HepG2 (cell line): ENCODE measurements at regions not wholly inside any gene's neighbourhood (a gene's known extent, or its start where the extent isn't known, plus 50 kb on each side); places are given as distances from the start of the nearest gene placed in this dataset.

Experiments used
- ARID4A ChIP-seq: sonication (generic); formaldehyde crosslinking; IDR thresholded peaks from 2 replicates; pipeline ENCODE4 v1.5.0; 2020; ENCODE audit warnings: mild to moderate bottlenecking, missing genetic modification reagents, borderline replicate concordance
- CENPT ChIP-seq: sonication (generic); formaldehyde crosslinking; IDR thresholded peaks from 2 replicates; pipeline ENCODE4 v1.8.0; 2022; ENCODE audit warnings: low read depth, mild to moderate bottlenecking, moderate library complexity, missing genetic modification reagents
- CREB1 ChIP-seq, 2 experiments: fragments of 450-650 bp in 1 of 2; IDR thresholded peaks; 2 replicates each; pipeline ENCODE4 v1.6.1; 2016 to 2017; ENCODE audit warnings: control low read depth in 1 of 2, mild to moderate bottlenecking in 1 of 2, missing compliant biosample characterization in 1 of 2, missing genetic modification characterization in 1 of 2
- ELF1 ChIP-seq: sonication (generic); formaldehyde crosslinking; IDR thresholded peaks from 2 replicates; pipeline ENCODE4 v1.4.0; 2020; ENCODE audit warnings: missing genetic modification reagents
- ELK4 ChIP-seq: sonication (generic); formaldehyde crosslinking; IDR thresholded peaks from 2 replicates; pipeline ENCODE4 v1.9.0; 2021; ENCODE audit warnings: missing genetic modification reagents, borderline replicate concordance
- ETV6 ChIP-seq: sonication (generic); formaldehyde crosslinking; conservative IDR thresholded peaks from 2 replicates; pipeline ENCODE4 v1.4.0; 2020; ENCODE audit warnings: missing genetic modification reagents
- HMG20A ChIP-seq: IDR thresholded peaks from 2 replicates; pipeline ENCODE4 v1.6.1; 2016; ENCODE audit warnings: borderline replicate concordance
- KIAA2018 ChIP-seq: sonication (generic); formaldehyde crosslinking; IDR thresholded peaks from 2 replicates; pipeline ENCODE4 v1.5.0; 2020; ENCODE audit warnings: mild to moderate bottlenecking, missing genetic modification reagents, borderline replicate concordance
- RARG ChIP-seq: sonication (generic); formaldehyde crosslinking; IDR thresholded peaks from 2 replicates; pipeline ENCODE4 v1.4.0; 2020; ENCODE audit warnings: low read depth, mild to moderate bottlenecking, missing genetic modification reagents
- SSRP1 ChIP-seq: IDR thresholded peaks from 2 replicates; pipeline ENCODE4 v1.6.1; 2016; ENCODE audit warnings: control low read depth
- TARDBP ChIP-seq: sonication (generic); formaldehyde crosslinking; IDR thresholded peaks from 2 replicates; pipeline ENCODE4 v1.8.0; 2022; ENCODE audit warnings: mild to moderate bottlenecking, missing genetic modification reagents
- TEAD3 ChIP-seq: optimal IDR thresholded peaks from 2 replicates; pipeline ENCODE3; 2016; ENCODE audit warnings: borderline replicate concordance
- XRCC5 ChIP-seq: fragments of 200-400 bp; formaldehyde crosslinking; optimal IDR thresholded peaks from 2 replicates; pipeline ENCODE3; 2017; ENCODE audit warnings: mild to moderate bottlenecking, low read length
- ZBTB7B ChIP-seq: sonication (generic); formaldehyde crosslinking; IDR thresholded peaks from 2 replicates; pipeline ENCODE4 v1.4.0; 2020; ENCODE audit warnings: missing genetic modification reagents
- ZNF263 ChIP-seq: sonication (generic); formaldehyde crosslinking; IDR thresholded peaks from 2 replicates; pipeline ENCODE4 v1.4.0; 2020; ENCODE audit warnings: missing genetic modification reagents
- ZNF674 ChIP-seq: sonication (generic); formaldehyde crosslinking; IDR thresholded peaks from 2 replicates; pipeline ENCODE4 v1.5.0; 2020; ENCODE audit warnings: low read depth, mild to moderate bottlenecking, missing genetic modification reagents
- ZNF7 ChIP-seq: IDR thresholded peaks from 2 replicates; pipeline ENCODE4 v1.6.1; 2016; ENCODE audit warnings: missing biosample characterization, missing genetic modification reagents
- ZNF879 ChIP-seq: sonication (generic); formaldehyde crosslinking; IDR thresholded peaks from 2 replicates; pipeline ENCODE4 v1.8.1; 2023; ENCODE audit warnings: missing genetic modification reagents
- ZSCAN22 ChIP-seq: sonication (generic); formaldehyde crosslinking; IDR thresholded peaks from 2 replicates; pipeline ENCODE4 v1.4.0; 2020; ENCODE audit warnings: mild to moderate bottlenecking, missing genetic modification reagents

GRCh38 chr2:47265158-47265557 lies 88.8 kb upstream of the CALM2 start (continued):
- TF ChIP-seq ARID4A (peak; percentile 35; the same call in 1 of the 2 replicates), XRCC5 (no peak), ELF1 (no peak), ZNF263 (CRISPR knock-in tag) (peak; percentile 37; the same call in 1 of the 2 replicates), ELK4 (CRISPR knock-in tag) (no peak), TARDBP (CRISPR knock-in tag) (no peak), CENPT (CRISPR knock-in tag) (no peak), ZSCAN22 (CRISPR knock-in tag) (no peak), RARG (CRISPR knock-in tag) (no peak), CREB1 (IDR thresholded peaks at IDR 0.05) (no peak), CREB1 (CRISPR knock-in tag; IDR thresholded peaks at IDR 0.05) (no peak), TEAD3 (CRISPR knock-in tag) (peak; percentile 68), KIAA2018 (no peak), HMG20A (CRISPR knock-in tag) (peak; percentile 36; the same call in 1 of the 2 replicates), ZNF7 (CRISPR knock-in tag) (no peak), ETV6 (CRISPR knock-in tag) (no peak), ZNF674 (CRISPR knock-in tag) (no peak), ZNF879 (CRISPR knock-in tag) (no peak), SSRP1 (no peak), ZBTB7B (CRISPR knock-in tag) (no peak)
